ENCODE measurements at regions not wholly inside any gene's neighbourhood (a gene's known extent, or its start where the extent isn't known, plus 50 kb on each side); places are given as distances from the start of the nearest gene placed in this dataset.
"Not testable (repeated sequence)": the region's sequence is repeated elsewhere in the genome, so short reads cannot be mapped to it uniquely, and the experiment has no call there.

- intact Hi-C loops (cut with DNase I), result no loop called here
- no peaks in the 10 kb centered on the region for H3K4me1 ChIP-seq
- no peaks in the 10 kb centered on the region for H3K27me3 ChIP-seq
- TF ChIP-seq POLR2A (IDR thresholded peaks at IDR 0.05) (no peak), CTCF (IDR thresholded peaks at IDR 0.05) (no peak)
- no peak overlapping the region for H3K4me3 ChIP-seq
- H3K27ac ChIP-seq, result no peak overlapping the region
- 76 to 77% methylated on average over 2 of the region's 2 CpGs for WGBS, 2 donors
- H3K36me3 ChIP-seq, result no peaks in the 10 kb centered on the region
- H3K9me3 ChIP-seq, result no peaks in the 10 kb centered on the region
- no peak for DNase-seq
Measured at GRCh38 chr6:141977782-141978181, 154.9 kb upstream of the GJE1 start.

GRCh38 chr6:141976994-141977393 lies 155.7 kb upstream of the GJE1 start:
- H3K36me3 ChIP-seq, result no peaks in the 10 kb centered on the region
- no peak overlapping the region for H3K27ac ChIP-seq
- intact Hi-C loops (cut with DNase I), result no loop called here
- H3K4me1 ChIP-seq, result no peaks in the 10 kb centered on the region
- H3K9me3 ChIP-seq, result no peaks in the 10 kb centered on the region
- WGBS, 2 donors, result 17 to 30% methylated on average over 1 of the region's 1 CpG
- no peaks in the 10 kb centered on the region for H3K27me3 ChIP-seq
- no peak overlapping the region for H3K4me3 ChIP-seq
- DNase-seq, result no peak
- TF ChIP-seq POLR2A (IDR thresholded peaks at IDR 0.05) (no peak), CTCF (IDR thresholded peaks at IDR 0.05) (no peak)

- DNase-seq; intact Hi-C loops (cut with DNase I): not testable (repeated sequence)
Measured at GRCh38 chr6:141969768-141970415, 162.8 kb upstream of the GJE1 start.

GRCh38 chr6:141969201-141969600 lies 163.5 kb upstream of the GJE1 start:
- no peaks in the 10 kb centered on the region for H3K4me1 ChIP-seq
- H3K9me3 ChIP-seq, result no peaks in the 10 kb centered on the region
- H3K36me3 ChIP-seq, result no peaks in the 10 kb centered on the region
- TF ChIP-seq POLR2A (IDR thresholded peaks at IDR 0.05) (no peak), CTCF (IDR thresholded peaks at IDR 0.05) (no peak)
- intact Hi-C loops (cut with DNase I), result no loop called here
- H3K27ac ChIP-seq, result no peak overlapping the region
- no peak overlapping the region for H3K4me3 ChIP-seq
- no peak for DNase-seq
- H3K27me3 ChIP-seq, result no peaks in the 10 kb centered on the region
- 88 to 91% methylated on average over 7 of the region's 7 CpGs for WGBS, 2 donors

More at GRCh38 chr6:141969768-141970415, 162.8 kb upstream of the GJE1 start:
- not testable (repeated sequence) for H3K4me1 ChIP-seq, H3K27me3 ChIP-seq, H3K36me3 ChIP-seq, H3K4me3 ChIP-seq, H3K9me3 ChIP-seq, H3K27ac ChIP-seq
- WGBS, 2 donors, result 94 to 96% methylated on average over 7 to 8 of the region's 19 CpGs

GRCh38 chr6:141968632-141969031 lies 164.1 kb upstream of the GJE1 start:
- intact Hi-C loops (cut with DNase I), result no loop called here
- WGBS, 2 donors, result 74 to 79% methylated on average over 3 of the region's 3 CpGs
- Histone ChIP-seq H3K27me3 (no peaks in the 10 kb centered on the region), H3K4me3 (no peak overlapping the region), H3K36me3 (no peaks in the 10 kb centered on the region), H3K27ac (no peak overlapping the region), H3K4me1 (no peaks in the 10 kb centered on the region), H3K9me3 (no peaks in the 10 kb centered on the region)
- TF ChIP-seq POLR2A (IDR thresholded peaks at IDR 0.05) (no peak), CTCF (IDR thresholded peaks at IDR 0.05) (no peak)
- DNase-seq, result no peak

- H3K4me3 ChIP-seq, result no peak overlapping the region
- no peak overlapping the region for H3K27ac ChIP-seq
- no peak for TF ChIP-seq CTCF (IDR thresholded peaks at IDR 0.05)
- no peak for TF ChIP-seq POLR2A (IDR thresholded peaks at IDR 0.05)
- no peaks in the 10 kb centered on the region for H3K27me3 ChIP-seq
- no peaks in the 10 kb centered on the region for H3K36me3 ChIP-seq
- intact Hi-C loops (cut with DNase I), result no loop called here
- 55% methylated on average over 2 of the region's 2 CpGs for whole genome bisulfite sequencing, 2 donors
- DNase-seq, result no peak
- no peaks in the 10 kb centered on the region for H3K9me3 ChIP-seq
- H3K4me1 ChIP-seq, result no peaks in the 10 kb centered on the region
Measured at GRCh38 chr6:141965016-141965545, 167.6 kb upstream of the GJE1 start.
